ENCODE measurements at regions not wholly inside any gene's neighbourhood (a gene's known extent, or its start where the extent isn't known, plus 50 kb on each side); places are given as distances from the start of the nearest gene placed in this dataset.
"Not testable (repeated sequence)": the region's sequence is repeated elsewhere in the genome, so short reads cannot be mapped to it uniquely, and the experiment has no call there.

DNA sequence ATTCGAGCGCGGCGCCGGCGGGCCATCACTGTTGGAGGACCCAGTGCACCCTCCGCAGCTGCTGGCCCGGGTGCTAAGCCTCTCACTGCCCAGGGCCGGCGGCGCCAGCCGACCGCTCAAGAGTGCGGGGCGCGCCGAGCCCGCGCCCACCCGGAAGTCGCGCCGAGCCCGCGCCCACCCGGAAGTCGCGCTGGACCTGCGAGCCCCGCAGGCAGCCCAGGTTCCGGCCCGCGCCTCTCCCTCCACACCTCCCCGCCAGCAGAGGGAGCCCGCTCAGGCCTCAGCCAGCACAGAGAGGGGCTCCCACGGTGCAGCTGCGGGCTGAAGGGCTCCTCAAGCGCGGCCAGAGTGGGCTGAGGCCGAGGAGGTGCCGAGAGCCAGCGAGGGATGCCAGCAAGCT, 170.8 kb downstream of the GTF2H2C_2 start:
- ATAC-seq, result not testable (repeated sequence)
- no CpG with 5 or more reads among the region's 42 CpGs for WGBS, 2 donors

More for the DNA sequence above, 170.8 kb downstream of the GTF2H2C_2 start:
- H3K36me3 ChIP-seq; H3K27me3 ChIP-seq; H3K4me3 ChIP-seq; H3K4me1 ChIP-seq; intact Hi-C loops (cut with DNase I); FAIRE-seq; H3K9me3 ChIP-seq: not testable (repeated sequence)
- peak in 4 of 6 donors; percentile 10 to 28 (median 20) for DNase-seq
- peak overlapping the region in 1 of 4 donors; percentile 59 for H3K27ac ChIP-seq
